ENCODE measurements at regions not wholly inside any gene's neighbourhood (a gene's known extent, or its start where the extent isn't known, plus 50 kb on each side); places are given as distances from the start of the nearest gene placed in this dataset.

- TF ChIP-seq EGR1 (IDR thresholded peaks at IDR 0.05; ENCODE audit: low read depth) = no peak
- TF ChIP-seq, protein P1, sequence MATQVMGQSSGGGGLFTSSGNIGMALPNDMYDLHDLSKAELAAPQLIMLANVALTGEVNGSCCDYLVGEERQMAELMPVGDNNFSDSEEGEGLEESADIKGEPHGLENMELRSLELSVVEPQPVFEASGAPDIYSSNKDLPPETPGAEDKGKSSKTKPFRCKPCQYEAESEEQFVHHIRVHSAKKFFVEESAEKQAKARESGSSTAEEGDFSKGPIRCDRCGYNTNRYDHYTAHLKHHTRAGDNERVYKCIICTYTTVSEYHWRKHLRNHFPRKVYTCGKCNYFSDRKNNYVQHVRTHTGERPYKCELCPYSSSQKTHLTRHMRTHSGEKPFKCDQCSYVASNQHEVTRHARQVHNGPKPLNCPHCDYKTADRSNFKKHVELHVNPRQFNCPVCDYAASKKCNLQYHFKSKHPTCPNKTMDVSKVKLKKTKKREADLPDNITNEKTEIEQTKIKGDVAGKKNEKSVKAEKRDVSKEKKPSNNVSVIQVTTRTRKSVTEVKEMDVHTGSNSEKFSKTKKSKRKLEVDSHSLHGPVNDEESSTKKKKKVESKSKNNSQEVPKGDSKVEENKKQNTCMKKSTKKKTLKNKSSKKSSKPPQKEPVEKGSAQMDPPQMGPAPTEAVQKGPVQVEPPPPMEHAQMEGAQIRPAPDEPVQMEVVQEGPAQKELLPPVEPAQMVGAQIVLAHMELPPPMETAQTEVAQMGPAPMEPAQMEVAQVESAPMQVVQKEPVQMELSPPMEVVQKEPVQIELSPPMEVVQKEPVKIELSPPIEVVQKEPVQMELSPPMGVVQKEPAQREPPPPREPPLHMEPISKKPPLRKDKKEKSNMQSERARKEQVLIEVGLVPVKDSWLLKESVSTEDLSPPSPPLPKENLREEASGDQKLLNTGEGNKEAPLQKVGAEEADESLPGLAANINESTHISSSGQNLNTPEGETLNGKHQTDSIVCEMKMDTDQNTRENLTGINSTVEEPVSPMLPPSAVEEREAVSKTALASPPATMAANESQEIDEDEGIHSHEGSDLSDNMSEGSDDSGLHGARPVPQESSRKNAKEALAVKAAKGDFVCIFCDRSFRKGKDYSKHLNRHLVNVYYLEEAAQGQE (IDR thresholded peaks at IDR 0.05; ENCODE audit: low read depth) = no peak
Measured at GRCh38 chr4:165726831-165727230, 146.2 kb upstream of the TLL1 start.
